ENCODE measurements at regions not wholly inside any gene's neighbourhood (a gene's known extent, or its start where the extent isn't known, plus 50 kb on each side); places are given as distances from the start of the nearest gene placed in this dataset.
"Not testable (repeated sequence)": the region's sequence is repeated elsewhere in the genome, so short reads cannot be mapped to it uniquely, and the experiment has no call there.

DNA sequence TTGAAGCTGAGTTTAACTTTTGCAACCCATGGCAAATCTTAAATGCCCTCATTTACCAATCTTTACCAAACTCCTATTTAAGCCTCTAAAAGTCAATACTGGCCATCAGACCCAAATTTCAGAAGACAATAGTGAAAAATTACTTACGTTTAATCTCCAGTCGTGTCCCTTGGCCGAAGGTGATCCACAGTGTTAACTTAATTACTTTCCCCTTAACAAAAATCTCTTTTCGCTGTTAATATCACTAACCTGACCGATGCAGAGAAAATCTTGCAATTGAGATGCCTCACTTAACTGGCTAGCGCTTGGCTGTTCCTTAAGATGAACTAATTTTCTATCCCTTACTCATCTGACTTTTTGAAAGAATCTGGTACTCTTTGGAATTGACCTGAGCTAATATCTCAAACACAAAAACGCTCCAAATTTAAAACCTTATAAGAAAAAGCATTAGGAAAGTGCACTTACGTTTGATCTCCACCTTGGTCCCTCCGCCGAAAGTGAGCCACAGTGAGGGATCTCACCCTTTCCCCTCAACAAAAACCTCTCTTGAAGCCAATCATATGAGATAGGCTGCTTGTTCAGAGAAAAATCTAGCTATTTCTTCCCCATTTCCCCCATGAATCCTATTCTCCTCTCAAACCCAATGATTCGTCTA is 169.1 kb downstream of the RPIA start:
- Mint-ChIP-seq H3K27ac (no peak overlapping the region), H3K27me3 (peaks cover 9% of the 10 kb centered on the region), H3K36me3 (no peaks in the 10 kb centered on the region), H3K9me3 (no peaks in the 10 kb centered on the region), H3K4me3 (no peak overlapping the region), H3K4me1 (no peaks in the 10 kb centered on the region)
- CTCF ChIA-PET, result interaction anchor here (0.6 kb wide), 1 partner anchor 28 kb away, joined by 3 read pairs; no protein-coding TSS in a partner anchor
- DNase-seq, result no peak

DNA sequence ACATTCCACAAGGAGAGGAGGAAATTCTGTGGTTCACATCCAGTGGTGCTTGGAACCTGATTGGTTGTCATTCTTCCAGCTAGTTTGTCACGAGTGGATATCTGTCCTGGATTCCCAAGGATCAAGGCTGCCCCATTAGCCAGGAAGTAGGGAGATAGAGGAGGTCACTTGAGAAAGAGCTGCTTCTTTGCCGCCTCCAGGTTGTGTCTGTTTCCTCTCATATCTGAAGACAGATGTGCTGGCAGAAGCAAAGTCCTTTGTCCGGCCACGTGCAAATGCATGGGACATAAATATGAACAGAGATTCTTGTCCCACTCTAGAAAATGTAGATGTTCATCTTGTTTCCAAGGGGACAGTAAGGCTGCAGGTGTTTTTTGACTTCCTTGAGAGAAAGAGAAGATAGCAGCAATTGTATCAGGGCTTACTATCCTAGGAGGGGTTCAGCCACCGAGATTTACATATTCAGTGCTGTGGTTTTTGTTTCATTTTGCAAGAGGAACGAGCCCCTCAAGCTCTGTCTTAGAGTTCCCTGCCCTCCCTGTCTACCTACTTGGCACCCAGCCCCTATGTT is 174.4 kb downstream of the RPIA start:
- H3K9me3 Mint-ChIP-seq, result no peaks in the 10 kb centered on the region
- no peaks in the 10 kb centered on the region for H3K36me3 Mint-ChIP-seq
- H3K27ac Mint-ChIP-seq, result no peak overlapping the region
- DNase-seq, result no peak
- CTCF ChIA-PET, result interaction anchor here (1.0 to 1.3 kb wide), 3 partner anchors 8 to 38 kb away, joined by 3 to 5 read pairs (median 5); no protein-coding TSS in a partner anchor
- H3K4me1 Mint-ChIP-seq, result no peaks in the 10 kb centered on the region
- H3K27me3 Mint-ChIP-seq, result peaks cover 35% of the 10 kb centered on the region
- H3K4me3 Mint-ChIP-seq, result no peak overlapping the region

DNA sequence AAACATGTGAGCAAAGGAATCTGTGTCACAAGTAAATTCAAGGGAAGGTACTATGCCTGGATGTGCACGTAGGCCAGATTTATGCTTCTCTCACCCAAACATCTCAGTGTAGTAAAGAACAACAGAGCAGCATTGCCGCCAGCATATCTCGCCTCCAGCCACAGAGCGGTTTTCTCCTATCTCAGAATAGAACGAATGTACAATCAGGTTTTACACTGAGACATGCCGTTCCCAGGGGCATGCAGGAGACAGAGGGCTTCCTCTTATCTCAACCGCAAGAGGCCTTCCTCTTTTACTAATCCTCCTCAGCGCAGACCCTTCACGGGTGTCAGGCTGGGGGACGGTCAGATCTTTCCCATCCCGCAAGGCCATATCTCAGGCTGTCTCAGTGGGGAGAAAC is 175.3 kb downstream of the RPIA start:
- CTCF ChIA-PET, result no interaction called here
- Mint-ChIP-seq H3K27me3 (peaks cover 39% of the 10 kb centered on the region), H3K36me3 (no peaks in the 10 kb centered on the region), H3K4me1 (no peaks in the 10 kb centered on the region), H3K27ac (no peak overlapping the region), H3K4me3 (no peak overlapping the region), H3K9me3 (no peaks in the 10 kb centered on the region)
- DNase-seq, result no peak

DNA sequence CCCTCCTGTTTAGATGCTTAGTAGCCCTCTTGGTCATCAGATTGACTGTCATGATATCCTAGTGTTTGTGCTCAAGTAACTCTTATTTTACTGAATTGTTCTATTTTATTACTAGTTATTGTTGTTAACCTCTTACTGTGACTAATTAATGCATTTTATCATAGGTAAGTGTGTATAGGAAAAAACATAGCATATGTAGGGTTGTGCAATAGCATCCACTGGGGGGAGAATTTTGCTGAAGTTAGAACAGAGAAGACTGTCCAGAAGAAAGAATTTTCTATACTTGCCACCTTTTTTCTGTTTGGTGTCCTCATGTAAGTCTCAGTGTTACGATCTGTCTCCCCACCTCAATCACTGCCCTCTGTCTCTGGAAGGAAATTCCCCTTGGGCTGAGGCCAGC is 177.4 kb downstream of the RPIA start:
- CTCF ChIA-PET, result interaction anchor here (1.2 kb wide), 1 partner anchor 11 kb away, joined by 3 read pairs; no protein-coding TSS in a partner anchor
- Mint-ChIP-seq H3K27me3 (peaks cover 43% of the 10 kb centered on the region), H3K27ac (no peak overlapping the region), H3K36me3 (no peaks in the 10 kb centered on the region), H3K4me3 (no peak overlapping the region), H3K9me3 (no peaks in the 10 kb centered on the region), H3K4me1 (no peaks in the 10 kb centered on the region)
- DNase-seq, result no peak

DNA sequence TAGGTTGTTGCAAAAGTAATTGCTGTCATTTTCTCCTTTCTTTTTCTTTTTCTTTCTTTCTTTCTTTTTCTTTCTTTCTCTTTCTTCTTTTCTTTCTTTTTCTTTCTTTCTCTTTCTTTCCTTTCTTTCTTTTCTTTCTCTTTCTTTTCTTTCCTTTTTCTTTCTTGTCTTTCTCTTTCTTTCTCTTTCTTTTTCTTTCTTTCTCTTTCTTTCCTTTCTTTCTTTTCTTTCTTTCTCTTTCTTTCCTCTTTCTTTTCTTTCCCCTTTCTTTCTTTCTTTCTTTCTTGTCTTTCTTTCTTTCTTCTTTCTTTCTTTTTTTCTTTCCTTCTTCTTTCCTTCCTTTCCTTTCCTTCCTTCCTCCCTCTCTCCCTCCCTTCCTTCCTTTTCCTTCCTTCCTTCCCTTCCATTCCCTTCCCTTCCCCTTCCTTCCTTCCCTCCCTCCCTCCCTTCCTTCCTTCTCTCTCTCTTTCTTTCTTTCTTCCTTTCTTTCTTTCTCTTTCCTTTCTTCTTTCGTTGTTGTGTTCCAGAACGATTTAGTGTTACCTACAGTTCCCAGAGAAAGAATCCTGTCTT is 178.9 kb downstream of the RPIA start:
- Mint-ChIP-seq H3K27ac (no peak overlapping the region), H3K27me3 (peaks cover 38% of the 10 kb centered on the region), H3K9me3 (no peaks in the 10 kb centered on the region), H3K4me1 (no peaks in the 10 kb centered on the region), H3K36me3 (no peaks in the 10 kb centered on the region), H3K4me3 (no peak overlapping the region)
- DNase-seq, result no peak
- CTCF ChIA-PET, result interaction anchor here (2.6 kb wide), 1 partner anchor 10 kb away, joined by 9 read pairs; no protein-coding TSS in a partner anchor

DNA sequence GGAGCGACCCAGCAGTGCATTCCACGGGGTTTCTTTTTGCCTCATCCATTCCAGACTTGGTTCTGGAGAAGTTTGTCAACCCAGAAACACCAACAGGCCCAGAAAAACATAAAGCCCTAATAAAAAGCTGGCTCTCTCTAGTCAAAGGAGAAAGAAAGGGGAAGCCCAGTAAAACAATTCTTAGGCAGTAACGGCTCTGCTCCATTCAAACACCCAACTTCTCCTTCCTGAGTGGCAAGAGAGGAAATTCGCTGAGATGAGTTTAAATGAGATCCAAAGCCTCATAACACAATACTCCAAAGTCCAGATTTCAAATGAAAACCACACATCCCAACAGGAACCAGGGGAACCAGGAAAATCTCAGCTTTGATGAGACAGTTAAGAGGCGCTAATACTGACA is 179.9 kb downstream of the RPIA start:
- H3K27ac Mint-ChIP-seq, result no peak overlapping the region
- peaks cover 31% of the 10 kb centered on the region for H3K27me3 Mint-ChIP-seq
- no peak overlapping the region for H3K4me3 Mint-ChIP-seq
- no peaks in the 10 kb centered on the region for H3K36me3 Mint-ChIP-seq
- no peaks in the 10 kb centered on the region for H3K9me3 Mint-ChIP-seq
- no peaks in the 10 kb centered on the region for H3K4me1 Mint-ChIP-seq
- no peak for DNase-seq
- CTCF ChIA-PET, result interaction anchor here (2.6 kb wide), 1 partner anchor 9 kb away, joined by 9 read pairs; no protein-coding TSS in a partner anchor

DNA sequence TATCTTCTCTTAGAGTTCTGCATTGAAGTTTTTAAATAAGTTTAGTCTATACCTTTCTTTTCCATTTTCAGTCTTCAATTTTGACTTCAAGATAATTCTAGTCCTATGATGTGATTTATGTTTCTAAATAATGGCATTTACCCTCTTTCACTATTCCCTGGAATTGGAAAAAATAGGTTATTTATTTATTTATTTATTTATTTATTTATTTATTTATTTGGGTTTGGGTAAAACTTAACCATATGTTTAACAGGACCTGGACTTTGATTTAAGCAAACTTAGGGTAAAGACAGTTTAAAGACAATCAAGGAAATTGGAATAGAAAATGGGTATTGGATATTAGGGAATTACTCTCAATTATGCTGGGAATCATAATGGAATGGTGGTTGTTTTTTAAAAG is 182.1 kb downstream of the RPIA start:
- no peak overlapping the region for H3K4me3 Mint-ChIP-seq
- CTCF ChIA-PET, result interaction anchor here (0.8 to 1.6 kb wide), 4 partner anchors 9 to 67 kb away, joined by 3 to 5 read pairs (median 4); no protein-coding TSS in a partner anchor

DNA sequence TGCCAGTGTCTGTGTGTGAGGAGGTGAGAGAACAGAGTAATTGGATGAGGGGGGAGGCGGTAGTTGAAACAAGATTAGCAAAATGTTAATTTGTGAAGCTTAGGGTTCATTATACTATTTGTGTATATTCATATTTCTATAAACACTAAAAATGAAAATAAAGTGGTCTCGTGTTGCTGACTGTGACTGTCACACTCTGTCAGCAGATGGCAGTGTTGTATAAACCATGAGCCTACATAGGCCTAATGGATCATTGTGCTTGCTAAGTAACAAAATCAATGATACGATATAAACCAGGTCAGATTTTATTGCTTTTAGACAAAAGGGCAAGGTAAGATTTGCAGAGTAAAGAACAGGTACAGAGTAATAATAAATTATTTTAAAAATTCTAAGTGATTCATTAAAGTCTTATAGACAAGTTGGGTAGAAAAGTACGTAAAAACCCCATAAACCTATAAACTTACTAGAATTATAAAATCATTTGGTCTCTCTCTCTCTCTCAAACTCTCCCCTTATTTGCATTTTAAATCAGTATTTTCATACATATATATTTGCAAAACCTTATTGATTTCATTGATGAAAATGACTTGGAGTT is 182.7 kb downstream of the RPIA start:
- no peak overlapping the region for H3K27ac Mint-ChIP-seq
- peaks cover 22% of the 10 kb centered on the region for H3K27me3 Mint-ChIP-seq
- no peak overlapping the region for H3K4me3 Mint-ChIP-seq
- H3K4me1 Mint-ChIP-seq, result no peaks in the 10 kb centered on the region
- CTCF ChIA-PET, result interaction anchor here (0.8 to 1.6 kb wide), 4 partner anchors 9 to 67 kb away, joined by 3 to 5 read pairs (median 4); no protein-coding TSS in a partner anchor
- no peaks in the 10 kb centered on the region for H3K9me3 Mint-ChIP-seq
- peak; percentile 64 for DNase-seq
- H3K36me3 Mint-ChIP-seq, result no peaks in the 10 kb centered on the region

More for the DNA sequence above, 182.1 kb downstream of the RPIA start:
- no peaks in the 10 kb centered on the region for H3K4me1 Mint-ChIP-seq
- H3K9me3 Mint-ChIP-seq, result no peaks in the 10 kb centered on the region
- peaks cover 19% of the 10 kb centered on the region for H3K27me3 Mint-ChIP-seq
- DNase-seq, result no peak
- no peak overlapping the region for H3K27ac Mint-ChIP-seq
- H3K36me3 Mint-ChIP-seq, result no peaks in the 10 kb centered on the region

DNA sequence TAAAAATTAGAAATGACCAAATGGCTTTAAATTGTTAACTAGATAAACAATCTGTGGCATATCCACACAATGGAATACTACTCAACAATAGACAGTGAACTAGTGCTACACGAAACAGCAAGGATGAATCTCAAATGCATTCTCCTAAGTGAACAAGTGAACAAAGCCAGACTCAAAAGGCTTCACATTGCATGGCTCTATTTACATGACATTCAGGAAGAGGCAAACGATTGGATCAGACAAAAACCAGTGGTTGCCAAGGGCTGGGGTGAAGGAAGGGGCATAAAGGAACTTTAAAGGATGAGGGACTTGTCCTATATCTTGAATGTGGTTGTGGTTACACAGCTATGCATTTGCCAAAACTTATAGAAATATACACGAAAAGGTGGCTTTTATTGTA is 184.3 kb downstream of the RPIA start:
- no peaks in the 10 kb centered on the region for H3K4me1 Mint-ChIP-seq
- no peak overlapping the region for H3K27ac Mint-ChIP-seq
- no peak for DNase-seq
- no peaks in the 10 kb centered on the region for H3K9me3 Mint-ChIP-seq
- H3K27me3 Mint-ChIP-seq, result peaks cover 12% of the 10 kb centered on the region
- no peak overlapping the region for H3K4me3 Mint-ChIP-seq
- CTCF ChIA-PET, result interaction anchor here (1.0 to 1.5 kb wide), 3 partner anchors 10 to 44 kb away, joined by 3 to 4 read pairs (median 4); no protein-coding TSS in a partner anchor
- no peaks in the 10 kb centered on the region for H3K36me3 Mint-ChIP-seq

DNA sequence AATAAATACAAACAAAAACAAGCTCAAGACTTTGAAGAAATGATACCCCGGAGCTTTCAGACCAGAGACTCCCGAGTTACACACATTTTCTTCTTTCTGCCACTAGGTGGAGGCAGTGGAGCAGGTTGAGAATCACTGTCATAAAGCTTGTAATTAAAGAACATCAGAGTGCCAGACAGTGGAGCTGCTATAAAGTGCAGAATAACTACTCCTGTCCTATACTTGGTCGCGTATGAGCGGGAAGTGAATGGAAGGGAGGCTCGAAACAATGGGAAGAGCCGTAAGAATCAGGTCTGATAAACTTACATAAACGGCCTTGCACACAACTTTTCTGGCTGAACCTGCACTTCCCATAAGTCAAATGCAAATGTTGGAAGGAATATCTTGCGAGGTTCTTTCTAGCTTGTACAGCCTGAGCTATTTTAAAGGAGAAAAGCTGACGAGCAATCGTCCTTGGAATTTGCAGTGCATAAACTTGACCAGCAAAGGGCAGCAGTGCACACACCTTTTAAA is 189.0 kb downstream of the RPIA start:
- Mint-ChIP-seq H3K36me3 (no peaks in the 10 kb centered on the region), H3K4me3 (no peak overlapping the region), H3K27me3 (peaks cover 14% of the 10 kb centered on the region), H3K27ac (no peak overlapping the region), H3K4me1 (no peaks in the 10 kb centered on the region), H3K9me3 (no peaks in the 10 kb centered on the region)
- peak; percentile 44 for DNase-seq
- CTCF ChIA-PET, result interaction anchor here (0.8 to 2.0 kb wide), 21 partner anchors 8 to 144 kb away, joined by 3 to 16 read pairs (median 4); no protein-coding TSS in a partner anchor

DNA sequence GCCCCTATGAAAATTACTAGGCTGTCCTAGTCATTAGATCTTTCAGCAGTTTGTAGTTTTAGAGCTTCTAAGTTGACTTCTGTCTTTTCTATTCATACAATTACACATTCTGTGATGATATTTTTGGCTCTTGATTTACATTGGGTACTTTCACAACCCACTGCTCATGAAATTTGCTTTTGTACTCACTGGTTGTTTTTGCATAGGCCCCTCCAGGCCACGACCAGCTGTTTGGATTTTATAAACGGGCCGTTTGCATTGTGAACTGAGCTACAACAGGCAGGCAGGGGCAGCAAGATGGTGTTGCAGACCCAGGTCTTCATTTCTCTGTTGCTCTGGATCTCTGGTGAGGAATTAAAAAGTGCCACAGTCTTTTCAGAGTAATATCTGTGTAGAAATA is 193.8 kb downstream of the RPIA start:
- no peaks in the 10 kb centered on the region for H3K4me1 Mint-ChIP-seq
- no peak for DNase-seq
- no peaks in the 10 kb centered on the region for H3K36me3 Mint-ChIP-seq
- peaks cover 10% of the 10 kb centered on the region for H3K27me3 Mint-ChIP-seq
- CTCF ChIA-PET, result interaction anchor here (0.8 kb wide), 1 partner anchor 9 kb away, joined by 4 read pairs; no protein-coding TSS in a partner anchor
- H3K4me3 Mint-ChIP-seq, result no peak overlapping the region
- no peak overlapping the region for H3K27ac Mint-ChIP-seq
- H3K9me3 Mint-ChIP-seq, result no peaks in the 10 kb centered on the region

DNA sequence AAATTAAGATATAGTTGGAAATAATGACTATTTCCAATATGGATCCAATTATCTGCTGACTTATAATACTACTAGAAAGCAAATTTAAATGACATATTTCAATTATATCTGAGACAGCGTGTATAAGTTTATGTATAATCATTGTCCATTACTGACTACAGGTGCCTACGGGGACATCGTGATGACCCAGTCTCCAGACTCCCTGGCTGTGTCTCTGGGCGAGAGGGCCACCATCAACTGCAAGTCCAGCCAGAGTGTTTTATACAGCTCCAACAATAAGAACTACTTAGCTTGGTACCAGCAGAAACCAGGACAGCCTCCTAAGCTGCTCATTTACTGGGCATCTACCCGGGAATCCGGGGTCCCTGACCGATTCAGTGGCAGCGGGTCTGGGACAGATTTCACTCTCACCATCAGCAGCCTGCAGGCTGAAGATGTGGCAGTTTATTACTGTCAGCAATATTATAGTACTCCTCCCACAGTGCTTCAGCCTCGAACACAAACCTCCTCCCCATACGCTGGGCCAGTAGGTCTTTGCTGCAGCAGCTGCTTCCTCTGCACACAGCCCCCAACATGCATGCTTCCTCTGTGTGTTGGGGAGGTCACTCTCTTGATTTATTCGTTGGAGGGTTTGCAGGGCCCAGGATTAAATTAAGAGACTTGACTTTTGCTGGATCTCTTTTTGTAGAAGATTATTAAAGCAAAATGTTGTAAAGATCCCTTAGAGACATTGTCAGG is 194.4 kb downstream of the RPIA start:
- H3K4me1 Mint-ChIP-seq, result no peaks in the 10 kb centered on the region
- no peaks in the 10 kb centered on the region for H3K36me3 Mint-ChIP-seq
- CTCF ChIA-PET, result interaction anchor here (0.8 kb wide), 1 partner anchor 10 kb away, joined by 4 read pairs; no protein-coding TSS in a partner anchor
- H3K27ac Mint-ChIP-seq, result no peak overlapping the region
- H3K9me3 Mint-ChIP-seq, result no peaks in the 10 kb centered on the region
- no peak overlapping the region for H3K4me3 Mint-ChIP-seq
- peaks cover 10% of the 10 kb centered on the region for H3K27me3 Mint-ChIP-seq
- DNase-seq, result no peak

DNA sequence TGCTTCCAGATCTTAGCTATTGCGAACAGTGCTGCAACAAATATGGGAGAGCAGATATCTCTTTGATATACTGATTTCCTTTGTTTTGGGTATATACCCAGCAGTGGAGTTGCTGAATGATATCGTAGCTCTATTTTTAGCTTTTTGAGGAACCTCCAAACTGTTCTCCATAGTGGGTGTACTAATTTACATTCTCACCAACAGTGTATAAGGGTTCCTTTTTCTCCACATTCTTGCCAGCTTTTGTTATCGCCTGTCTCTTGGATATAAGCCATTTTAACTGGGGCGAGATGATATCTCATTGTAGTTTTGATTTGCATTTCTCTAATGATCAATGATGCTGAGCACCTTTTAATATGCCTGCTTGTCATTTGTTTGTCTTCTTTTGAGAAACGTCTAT is 196.0 kb downstream of the RPIA start:
- DNase-seq, H3K36me3 Mint-ChIP-seq: not testable (repeated sequence)
- CTCF ChIA-PET, result interaction anchor here (0.6 to 0.7 kb wide), 2 partner anchors 55 to 454 kb away, joined by 3 to 4 read pairs; no protein-coding TSS in a partner anchor

More for the DNA sequence above, 196.0 kb downstream of the RPIA start:
- not testable (repeated sequence) for H3K4me3 Mint-ChIP-seq, H3K27me3 Mint-ChIP-seq, H3K9me3 Mint-ChIP-seq, H3K4me1 Mint-ChIP-seq, H3K27ac Mint-ChIP-seq
